Karpas-422 (cell line): ENCODE measurements at regions not wholly inside any gene's neighbourhood (a gene's known extent, or its start where the extent isn't known, plus 50 kb on each side); places are given as distances from the start of the nearest gene placed in this dataset.

Source experiments
- DNase-seq: peaks from one replicate; pipeline ENCODE4 v3.0.0-alpha.2; 2015
- H2AFZ ChIP-seq: fragments of 200-600 bp; sonication (generic); 2 replicates; pipeline ENCODE4 v1.6.1; 2014; ENCODE audit warnings: antibody characterized with exemption, low read length, mixed read lengths
- H3K27ac ChIP-seq: fragments of 200-600 bp; sonication (generic); 2 replicates; pipeline ENCODE4 v1.5.1; 2014; ENCODE audit warnings: mild to moderate bottlenecking, low read length, moderate library complexity
- H3K27me3 ChIP-seq: fragments of 200-600 bp; sonication (generic); 2 replicates; pipeline ENCODE4 v1.6.1; 2014; ENCODE audit warnings: low read length, mixed read lengths
- H3K36me3 ChIP-seq: fragments of 200-600 bp; sonication (generic); 2 replicates; pipeline ENCODE4 v1.6.1; 2014; ENCODE audit warnings: low read length, mixed read lengths; ENCODE audit not compliant: insufficient read depth
- H3K4me1 ChIP-seq: fragments of 200-600 bp; sonication (generic); 2 replicates; pipeline ENCODE4 v1.6.1; 2014; ENCODE audit warnings: mild to moderate bottlenecking, low read length, mixed read lengths
- H3K4me2 ChIP-seq: fragments of 200-600 bp; sonication (generic); 2 replicates; pipeline ENCODE4 v1.6.1; 2014; ENCODE audit warnings: low read length, low read depth, mild to moderate bottlenecking; ENCODE audit not compliant: poor library complexity, severe bottlenecking
- H3K4me3 ChIP-seq: fragments of 200-600 bp; sonication (generic); 2 replicates; pipeline ENCODE4 v1.5.1; 2014; ENCODE audit warnings: mild to moderate bottlenecking, antibody characterized with exemption, low read length, mixed read lengths
- H3K79me2 ChIP-seq: fragments of 200-600 bp; sonication (generic); 2 replicates; pipeline ENCODE4 v1.6.1; 2014; ENCODE audit warnings: mild to moderate bottlenecking, low read length, mixed read lengths
- H3K9ac ChIP-seq: fragments of 200-600 bp; sonication (generic); 2 replicates; pipeline ENCODE4 v1.6.0; 2014; ENCODE audit warnings: low read length
- H3K9me2 ChIP-seq: fragments of 200-600 bp; sonication (generic), shearing (Covaris generic); replicated peaks from 2 replicates; pipeline ENCODE4 v1.6.0; 2014; ENCODE audit warnings: mild to moderate bottlenecking, low read length, moderate library complexity; ENCODE audit not compliant: insufficient read depth
- H3K9me3 ChIP-seq: fragments of 300-700, 200-600 bp; sonication (generic); 2 replicates; pipeline ENCODE4 v1.6.1; 2014; ENCODE audit warnings: low read length, mixed read lengths
- H4K20me1 ChIP-seq: fragments of 200-600 bp; sonication (generic); 2 replicates; pipeline ENCODE4 v1.6.1; 2014; ENCODE audit warnings: mild to moderate bottlenecking, antibody characterized with exemption, low read length, low read depth; ENCODE audit not compliant: insufficient read depth

- Histone ChIP-seq H3K4me3 (no peak overlapping the region), H3K9me3 (no peaks in the 10 kb centered on the region), H3K4me2 (no peak overlapping the region), H4K20me1 (no peaks in the 10 kb centered on the region), H3K9ac (no peak overlapping the region), H3K27ac (no peak overlapping the region), H3K36me3 (no peaks in the 10 kb centered on the region), H3K27me3 (no peaks in the 10 kb centered on the region), H3K79me2 (no peaks in the 10 kb centered on the region), H3K9me2 (no peaks in the 10 kb centered on the region), H3K4me1 (peaks cover 15% of the 10 kb centered on the region), H2AFZ (no peak overlapping the region)
- no peak for DNase-seq
These were observed 272.7 kb downstream of the RPS24 start for GRCh38 chr10:78306358-78306757.

GRCh38 chr10:78307576-78307975 lies 273.9 kb downstream of the RPS24 start:
- no peak for DNase-seq
- Histone ChIP-seq H3K27me3 (no peaks in the 10 kb centered on the region), H3K9ac (no peak overlapping the region), H3K9me3 (no peaks in the 10 kb centered on the region), H3K4me2 (no peak overlapping the region), H3K36me3 (no peaks in the 10 kb centered on the region), H4K20me1 (no peaks in the 10 kb centered on the region), H3K4me1 (peaks cover 8% of the 10 kb centered on the region), H3K9me2 (no peaks in the 10 kb centered on the region), H3K27ac (no peak overlapping the region), H3K4me3 (no peak overlapping the region), H3K79me2 (no peaks in the 10 kb centered on the region), H2AFZ (no peak overlapping the region)

DNA sequence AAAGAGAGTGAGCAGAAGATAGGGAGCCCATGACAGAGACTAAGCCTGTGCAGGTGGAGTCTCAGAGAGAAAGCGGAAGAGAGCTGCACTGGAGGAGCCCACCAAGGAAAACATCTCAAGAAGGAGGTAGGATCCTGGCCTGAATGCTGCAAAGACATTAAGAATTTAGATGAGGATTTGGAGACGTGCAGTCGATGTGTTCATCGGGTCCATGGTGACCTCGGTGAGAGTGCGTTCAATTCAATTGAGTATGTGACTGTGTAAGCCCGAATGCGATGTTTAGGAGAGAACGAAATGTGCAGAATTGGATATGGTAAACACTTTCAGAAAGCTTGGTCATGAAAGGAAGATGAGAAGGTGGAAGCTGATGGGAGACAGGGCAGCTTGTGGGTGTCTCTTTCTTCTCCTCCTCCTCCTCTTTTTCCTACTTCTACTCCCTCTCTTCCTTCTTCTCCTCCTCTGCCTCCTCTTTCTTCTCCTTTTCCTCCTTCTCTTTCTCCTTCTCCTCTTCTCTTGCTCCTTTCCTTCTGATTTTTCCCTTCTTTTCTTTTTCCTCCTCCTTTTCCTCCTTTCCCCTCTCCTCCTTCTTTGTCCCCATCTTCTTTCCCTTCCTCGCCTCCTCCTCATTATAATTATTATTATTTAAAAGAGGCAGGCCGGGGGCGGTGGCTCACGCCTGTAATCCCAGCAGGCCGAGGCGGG lies 276.0 kb downstream of the RPS24 start:
- Histone ChIP-seq H3K4me1 (no peaks in the 10 kb centered on the region), H3K36me3 (no peaks in the 10 kb centered on the region), H3K9me2 (no peaks in the 10 kb centered on the region), H4K20me1 (no peaks in the 10 kb centered on the region), H3K79me2 (no peaks in the 10 kb centered on the region), H3K4me2 (no peak overlapping the region), H2AFZ (no peak overlapping the region), H3K9ac (no peak overlapping the region), H3K9me3 (no peaks in the 10 kb centered on the region), H3K27ac (no peak overlapping the region), H3K4me3 (no peak overlapping the region), H3K27me3 (no peaks in the 10 kb centered on the region)
- DNase-seq, result no peak

DNA sequence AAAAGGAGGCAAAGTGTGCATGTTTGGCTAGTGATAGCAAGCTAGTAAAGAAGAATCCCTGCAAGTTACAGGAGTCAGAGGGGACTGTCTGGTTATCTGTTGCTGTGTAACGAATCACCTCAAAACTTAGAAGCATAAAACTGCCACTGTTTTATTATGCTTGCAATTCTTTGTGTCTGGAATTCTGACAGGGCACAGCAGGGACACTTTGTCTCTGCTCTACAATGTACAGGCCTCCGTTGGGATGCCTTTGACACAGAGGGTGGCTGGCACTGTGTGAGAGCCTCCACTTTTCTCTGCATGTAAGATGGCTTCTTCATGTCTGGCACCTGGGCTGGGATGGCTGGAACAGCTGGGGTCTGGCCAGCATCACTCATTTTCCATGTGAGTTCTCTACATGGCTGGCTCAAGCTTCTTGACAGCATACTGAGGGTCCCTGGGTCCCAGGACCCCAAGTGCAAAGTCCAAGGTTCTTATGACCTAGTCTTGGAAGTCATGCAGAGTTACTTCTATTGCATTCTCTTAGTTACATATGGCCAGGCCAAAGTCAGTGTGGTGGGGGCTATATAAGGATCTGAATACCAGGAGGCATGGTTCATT lies 276.9 kb downstream of the RPS24 start:
- DNase-seq, result no peak
- no peaks in the 10 kb centered on the region for H4K20me1 ChIP-seq
- H3K36me3 ChIP-seq, result no peaks in the 10 kb centered on the region
- H3K9me2 ChIP-seq, result no peaks in the 10 kb centered on the region
- no peaks in the 10 kb centered on the region for H3K4me1 ChIP-seq
- H3K9ac ChIP-seq, result no peak overlapping the region
- no peaks in the 10 kb centered on the region for H3K27me3 ChIP-seq
- no peaks in the 10 kb centered on the region for H3K9me3 ChIP-seq
- H3K79me2 ChIP-seq, result no peaks in the 10 kb centered on the region
- H2AFZ ChIP-seq, result no peak overlapping the region
- no peak overlapping the region for H3K4me2 ChIP-seq
- no peak overlapping the region for H3K27ac ChIP-seq
- no peak overlapping the region for H3K4me3 ChIP-seq

DNA sequence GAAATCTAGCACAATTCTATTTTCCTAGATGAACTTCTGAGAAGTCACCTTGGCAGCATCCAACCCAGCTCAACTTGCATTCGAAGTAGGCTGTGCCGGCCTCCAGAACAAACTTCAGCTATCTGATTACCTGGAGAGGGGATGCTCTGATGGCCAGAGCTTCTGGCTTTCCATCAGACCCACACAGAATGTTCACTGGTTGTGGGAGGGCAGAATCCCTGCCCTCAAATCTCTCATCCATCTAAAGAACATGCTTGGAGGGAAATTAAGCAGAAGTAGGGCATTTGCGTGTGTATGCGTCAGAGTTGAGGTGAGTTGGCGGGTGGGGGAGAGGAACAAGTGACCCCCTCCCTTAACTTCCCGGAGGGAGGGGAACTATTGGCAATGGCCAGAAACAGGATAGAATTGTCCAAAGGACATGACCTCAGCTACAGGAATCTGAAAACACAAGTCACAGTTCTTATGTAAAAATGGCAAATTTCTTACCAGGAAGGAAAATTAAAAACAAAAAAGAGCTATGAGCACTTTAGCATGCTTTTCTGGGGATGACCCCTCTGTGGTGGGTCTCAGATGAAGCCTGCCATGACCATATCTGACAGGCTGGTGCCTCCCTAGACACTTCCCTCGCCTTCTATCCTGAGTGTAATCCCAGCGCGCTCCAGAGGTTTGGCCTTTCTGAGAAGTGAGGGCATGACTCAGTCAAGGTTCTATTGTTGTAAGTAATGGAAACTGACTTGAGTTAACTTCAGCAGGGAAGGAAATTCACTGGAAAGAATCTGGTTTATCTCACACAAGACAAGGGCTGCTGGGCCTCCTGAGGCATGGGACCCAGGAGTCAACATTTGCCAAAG lies 278.8 kb downstream of the RPS24 start:
- no peaks in the 10 kb centered on the region for H3K4me1 ChIP-seq
- H3K27ac ChIP-seq, result no peak overlapping the region
- H2AFZ ChIP-seq, result no peak overlapping the region
- no peaks in the 10 kb centered on the region for H3K27me3 ChIP-seq
- no peaks in the 10 kb centered on the region for H4K20me1 ChIP-seq
- no peak overlapping the region for H3K4me3 ChIP-seq
- no peaks in the 10 kb centered on the region for H3K9me3 ChIP-seq
- no peak overlapping the region for H3K4me2 ChIP-seq
- H3K9me2 ChIP-seq, result no peaks in the 10 kb centered on the region
- H3K79me2 ChIP-seq, result no peaks in the 10 kb centered on the region
- no peaks in the 10 kb centered on the region for H3K36me3 ChIP-seq
- DNase-seq, result no peak
- H3K9ac ChIP-seq, result no peak overlapping the region

DNA sequence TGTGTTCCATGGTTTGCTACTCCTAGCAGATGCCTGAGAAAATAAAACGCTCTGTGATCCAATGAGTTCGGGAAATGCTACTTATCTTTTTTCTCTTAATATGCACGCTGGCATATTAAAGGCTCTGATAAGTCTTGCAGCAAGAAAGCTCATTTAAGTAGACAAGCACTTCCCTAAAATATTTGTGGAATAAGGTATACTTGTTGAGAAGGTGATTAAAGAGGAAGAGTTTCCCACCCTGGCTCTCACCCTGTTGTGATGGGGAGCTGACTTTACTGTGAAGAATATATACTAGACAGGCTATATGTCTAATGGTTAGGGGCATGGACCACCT lies 279.4 kb downstream of the RPS24 start:
- Histone ChIP-seq H3K9ac (no peak overlapping the region), H3K9me3 (no peaks in the 10 kb centered on the region), H3K36me3 (no peaks in the 10 kb centered on the region), H3K4me1 (no peaks in the 10 kb centered on the region), H3K4me3 (no peak overlapping the region), H2AFZ (no peak overlapping the region), H3K27ac (no peak overlapping the region), H3K4me2 (no peak overlapping the region), H3K9me2 (no peaks in the 10 kb centered on the region), H3K27me3 (no peaks in the 10 kb centered on the region), H3K79me2 (no peaks in the 10 kb centered on the region), H4K20me1 (no peaks in the 10 kb centered on the region)
- no peak for DNase-seq

GRCh38 chr10:78313636-78314035 lies 280.0 kb downstream of the RPS24 start:
- H3K9me3 ChIP-seq, result no peaks in the 10 kb centered on the region
- no peak overlapping the region for H3K9ac ChIP-seq
- no peak overlapping the region for H3K27ac ChIP-seq
- no peaks in the 10 kb centered on the region for H3K36me3 ChIP-seq
- H3K27me3 ChIP-seq, result no peaks in the 10 kb centered on the region
- no peak overlapping the region for H3K4me3 ChIP-seq
- no peaks in the 10 kb centered on the region for H4K20me1 ChIP-seq
- H3K4me1 ChIP-seq, result no peaks in the 10 kb centered on the region
- no peak for DNase-seq
- no peak overlapping the region for H3K4me2 ChIP-seq
- no peaks in the 10 kb centered on the region for H3K79me2 ChIP-seq
- H3K9me2 ChIP-seq, result no peaks in the 10 kb centered on the region
- no peak overlapping the region for H2AFZ ChIP-seq

- no peak overlapping the region for H3K4me3 ChIP-seq
- no peaks in the 10 kb centered on the region for H3K79me2 ChIP-seq
- H3K4me2 ChIP-seq, result no peak overlapping the region
- H2AFZ ChIP-seq, result no peak overlapping the region
- H3K27ac ChIP-seq, result no peak overlapping the region
- H3K4me1 ChIP-seq, result no peaks in the 10 kb centered on the region
- H4K20me1 ChIP-seq, result no peaks in the 10 kb centered on the region
- no peaks in the 10 kb centered on the region for H3K9me3 ChIP-seq
- no peaks in the 10 kb centered on the region for H3K36me3 ChIP-seq
- H3K9me2 ChIP-seq, result no peaks in the 10 kb centered on the region
- no peak for DNase-seq
- H3K27me3 ChIP-seq, result no peaks in the 10 kb centered on the region
- H3K9ac ChIP-seq, result no peak overlapping the region
These were observed 281.0 kb downstream of the RPS24 start for GRCh38 chr10:78314651-78315050.
